SH-SY5Y (cell line): ENCODE measurements at regions not wholly inside any gene's neighbourhood (a gene's known extent, or its start where the extent isn't known, plus 50 kb on each side); places are given as distances from the start of the nearest gene placed in this dataset.

ENCODE experiments used
- GATA2 ChIP-seq: IDR thresholded peaks from 2 replicates; pipeline ENCODE4 v1.6.1; 2011; ENCODE audit warnings: mild to moderate bottlenecking, low read depth, low read length
- GATA3 ChIP-seq: IDR thresholded peaks from 2 replicates; pipeline ENCODE4 v1.6.1; 2011; ENCODE audit warnings: low read depth, mild to moderate bottlenecking, low read length, moderate library complexity

- TF ChIP-seq GATA2, result no peak
- TF ChIP-seq GATA3, result no peak
These were observed 1035.5 kb upstream of the EEF2KMT start for GRCh38 chr16:6133009-6133557.
